ENCODE measurements at regions not wholly inside any gene's neighbourhood (a gene's known extent, or its start where the extent isn't known, plus 50 kb on each side); places are given as distances from the start of the nearest gene placed in this dataset.
A peak's percentile ranks its signal among the peaks of the same experiment; 100 is the strongest.

DNA sequence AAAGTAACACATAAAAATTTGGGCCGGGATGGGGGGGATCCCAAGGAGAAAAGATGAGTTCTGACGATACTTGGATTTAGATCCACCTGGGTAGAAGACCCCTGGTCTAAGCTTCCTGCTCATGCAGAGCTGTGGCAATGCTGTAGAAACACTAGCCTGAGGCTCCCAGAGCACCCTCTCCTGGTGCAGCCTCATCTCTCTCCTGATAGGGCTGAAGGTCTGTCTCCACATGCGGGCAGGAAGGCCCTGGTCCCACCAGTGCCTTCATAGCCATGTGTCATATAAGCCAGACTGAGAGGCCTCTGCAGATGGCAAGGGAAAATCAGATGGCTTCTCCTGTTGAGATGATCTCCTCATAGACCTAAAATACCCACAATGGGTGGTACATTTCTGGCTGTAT is 518.0 kb upstream of the ZFHX3 start:
- Histone ChIP-seq H3K27ac (no peak overlapping the region), H3K4me3 (no peak overlapping the region), H3K36me3 (no peaks in the 10 kb centered on the region), H3K9me3 (no peaks in the 10 kb centered on the region), H3K27me3 (peaks cover 0 to 7% of the 10 kb centered on the region in 2 donors), H3K4me1 (no peaks in the 10 kb centered on the region)
- no peak for DNase-seq
- no peak for TF ChIP-seq CTCF (IDR thresholded peaks at IDR 0.05)
- TF ChIP-seq POLR2A (IDR thresholded peaks at IDR 0.05), result no peak
- intact Hi-C loops (cut with DNase I), result no loop called here
- peak in 1 of 4 donors; percentile 26 for ATAC-seq
- 43% methylated on average over 1 of the region's 3 CpGs for WGBS (ENCODE audit: insufficient coverage, low coverage, low lambda C conversion rate, missing lambda C conversion rate)

DNA sequence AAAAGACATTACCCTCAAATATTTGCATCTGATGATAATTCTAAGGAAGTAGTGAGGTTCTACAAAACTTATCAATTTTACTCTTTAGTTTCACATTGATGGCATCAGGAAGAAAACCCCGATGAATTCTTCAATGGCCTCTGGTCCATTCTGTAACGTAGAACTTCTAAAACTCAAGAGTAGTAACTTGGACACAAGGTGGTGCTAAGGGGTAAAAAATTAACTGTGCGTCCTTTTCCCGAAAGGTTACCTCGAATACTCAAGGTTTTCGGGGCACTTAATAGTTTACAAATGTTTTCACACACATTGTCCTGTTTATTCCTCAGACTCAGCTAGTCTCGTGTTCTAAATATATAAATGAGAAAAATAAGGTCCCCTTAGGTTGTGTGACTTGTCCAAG is 517.3 kb upstream of the ZFHX3 start:
- Histone ChIP-seq H3K4me3 (no peak overlapping the region), H3K4me1 (no peaks in the 10 kb centered on the region), H3K36me3 (no peaks in the 10 kb centered on the region), H3K27me3 (peaks cover 0 to 7% of the 10 kb centered on the region in 2 donors), H3K27ac (no peak overlapping the region), H3K9me3 (no peaks in the 10 kb centered on the region)
- DNase-seq (no peak), ATAC-seq (no peak)
- intact Hi-C loops (cut with DNase I), result no loop called here
- 30% methylated on average over 7 of the region's 7 CpGs for WGBS (ENCODE audit: insufficient coverage, low coverage, low lambda C conversion rate, missing lambda C conversion rate)
- TF ChIP-seq CTCF (IDR thresholded peaks at IDR 0.05) (peak in 3 of 4 donors; percentile 10 to 21 (median 16)), POLR2A (IDR thresholded peaks at IDR 0.05) (no peak)

DNA sequence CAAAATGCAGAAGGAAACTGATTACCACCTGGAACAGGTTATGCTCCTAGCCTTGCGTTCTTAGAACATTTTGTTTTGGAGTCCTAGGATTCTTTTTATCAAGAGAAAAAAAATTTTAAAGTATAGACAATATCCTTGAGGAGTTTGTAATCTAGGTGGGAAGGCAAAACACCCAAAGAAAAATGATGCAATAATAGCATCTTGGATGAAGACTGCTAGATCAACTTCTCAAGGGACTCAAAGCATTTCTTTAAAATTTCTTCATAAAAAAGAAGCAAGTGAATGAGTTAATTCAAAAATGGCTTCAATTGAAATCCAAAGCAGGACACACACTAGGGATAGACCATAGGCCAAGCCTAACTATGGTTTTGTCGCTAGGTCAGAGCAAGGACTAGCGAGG is 515.8 kb upstream of the ZFHX3 start:
- H3K4me3 ChIP-seq, result no peak overlapping the region
- 76% methylated on average over 3 of the region's 3 CpGs for WGBS (ENCODE audit: insufficient coverage, low coverage, low lambda C conversion rate, missing lambda C conversion rate)
- no peak overlapping the region for H3K27ac ChIP-seq
- TF ChIP-seq POLR2A (IDR thresholded peaks at IDR 0.05) (no peak), CTCF (IDR thresholded peaks at IDR 0.05) (no peak)
- no peaks in the 10 kb centered on the region for H3K9me3 ChIP-seq
- peaks cover 0 to 7% of the 10 kb centered on the region in 2 donors for H3K27me3 ChIP-seq
- ATAC-seq (no peak), DNase-seq (no peak)
- intact Hi-C loops (cut with DNase I), result no loop called here
- no peaks in the 10 kb centered on the region for H3K36me3 ChIP-seq
- no peaks in the 10 kb centered on the region for H3K4me1 ChIP-seq

DNA sequence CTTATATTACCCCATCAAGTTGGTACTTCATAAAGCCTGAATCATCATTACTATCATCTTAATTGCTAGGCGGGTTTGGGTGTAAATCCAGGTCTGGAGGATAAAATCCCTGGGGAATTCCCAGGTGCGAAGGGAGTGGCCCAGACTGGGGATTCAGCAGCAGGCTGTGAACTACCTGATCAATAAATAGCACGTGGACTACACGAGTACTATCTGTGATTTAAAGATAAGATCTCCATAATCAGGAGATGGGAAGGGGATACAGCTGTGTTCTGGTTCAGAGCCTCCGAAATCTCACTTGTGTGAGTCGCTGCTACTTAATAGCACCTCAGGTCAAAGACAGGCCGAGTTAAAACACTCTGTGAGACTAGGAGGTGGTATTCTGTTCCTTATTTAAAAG is 512.6 kb upstream of the ZFHX3 start:
- 46% methylated on average over 7 of the region's 7 CpGs for WGBS (ENCODE audit: insufficient coverage, low coverage, low lambda C conversion rate, missing lambda C conversion rate)
- DNase-seq (no peak), ATAC-seq (no peak)
- Histone ChIP-seq H3K4me3 (no peak overlapping the region), H3K27ac (no peak overlapping the region), H3K9me3 (no peaks in the 10 kb centered on the region), H3K4me1 (no peaks in the 10 kb centered on the region), H3K36me3 (no peaks in the 10 kb centered on the region), H3K27me3 (no peaks in the 10 kb centered on the region)
- intact Hi-C loops (cut with DNase I), result no loop called here
- TF ChIP-seq POLR2A (IDR thresholded peaks at IDR 0.05), result no peak
- TF ChIP-seq CTCF (IDR thresholded peaks at IDR 0.05), result no peak

DNA sequence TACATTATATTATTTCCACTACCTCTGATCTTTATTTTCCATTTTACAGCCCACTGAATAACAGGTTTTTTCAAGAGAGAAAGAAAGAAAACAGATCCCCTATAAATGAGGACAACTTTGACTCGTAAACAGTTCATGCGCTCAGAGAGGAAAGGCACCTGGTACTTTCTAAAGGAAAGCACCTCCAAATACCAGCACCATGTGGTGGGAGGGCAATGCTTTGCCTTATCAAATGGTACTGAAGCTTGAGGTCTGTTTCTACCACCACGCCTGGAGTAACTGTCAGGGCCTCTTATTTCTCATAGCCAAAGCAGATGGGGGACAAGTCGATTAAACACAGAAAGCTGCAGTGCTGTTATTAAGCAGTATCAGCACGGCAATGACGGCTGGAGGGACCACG is 510.3 kb upstream of the ZFHX3 start:
- H3K27ac ChIP-seq, result no peak overlapping the region
- H3K36me3 ChIP-seq, result no peaks in the 10 kb centered on the region
- whole genome bisulfite sequencing (ENCODE audit: insufficient coverage, low coverage, low lambda C conversion rate, missing lambda C conversion rate), result 85% methylated on average over 3 of the region's 7 CpGs
- ATAC-seq, result no peak
- TF ChIP-seq POLR2A (IDR thresholded peaks at IDR 0.05) (no peak), CTCF (IDR thresholded peaks at IDR 0.05) (no peak)
- intact Hi-C loops (cut with DNase I), result no loop called here
- H3K9me3 ChIP-seq, result no peaks in the 10 kb centered on the region
- no peaks in the 10 kb centered on the region for H3K27me3 ChIP-seq
- DNase-seq, result no peak
- no peak overlapping the region for H3K4me3 ChIP-seq
- no peaks in the 10 kb centered on the region for H3K4me1 ChIP-seq

Measured in right lobe of liver (tissue), 6 donors.